Natural killer cell (primary cell): ENCODE measurements at regions not wholly inside any gene's neighbourhood (a gene's known extent, or its start where the extent isn't known, plus 50 kb on each side); places are given as distances from the start of the nearest gene placed in this dataset.

Experiments
- ATAC-seq, 3 donors: fragments of 150-1000 bp in 2 of 3; fragments of 200-7000 bp in 1 of 3; cut with Tn5 transposase; 1 replicate in 1 of 3; 2 replicates in 2 of 3; pipeline ENCODE4 v1.10.0; 2021; ENCODE audit warnings: mild to moderate bottlenecking in 2 of 3, moderate library complexity in 2 of 3
- DNase-seq, 2 donors: peaks; one replicate each; pipeline versions ENCODE4 v3.0.0 to v3.0.0-alpha.2; 2013 to 2021; ENCODE audit warnings: mixed read lengths in 1 of 2
- H3K27ac ChIP-seq: one replicate; pipeline ENCODE4 v1.5.1; 2013; ENCODE audit warnings: mild to moderate bottlenecking, low read length
- H3K27me3 ChIP-seq: one replicate; pipeline ENCODE4 v1.6.1; 2013; ENCODE audit warnings: low read length; ENCODE audit not compliant: control insufficient read depth, insufficient read depth
- H3K36me3 ChIP-seq: one replicate; pipeline ENCODE4 v1.6.1; 2013; ENCODE audit warnings: low read length; ENCODE audit not compliant: control insufficient read depth, insufficient read depth
- H3K4me1 ChIP-seq: one replicate; pipeline ENCODE4 v1.6.1; 2013; ENCODE audit warnings: low read length; ENCODE audit not compliant: control insufficient read depth, insufficient read depth
- H3K4me3 ChIP-seq: one replicate; pipeline ENCODE4 v1.5.1; 2013; ENCODE audit warnings: low read length
- H3K9me3 ChIP-seq: one replicate; pipeline ENCODE4 v1.6.1; 2013; ENCODE audit warnings: low read length; ENCODE audit not compliant: control insufficient read depth, insufficient read depth
- H3K27ac Mint-ChIP-seq, 2 donors: one replicate each; pipeline ENCODE4 v1.8.0; 2022; ENCODE audit warnings: mild to moderate bottlenecking in 2 of 2, mixed read lengths in 2 of 2, moderate library complexity in 1 of 2
- H3K27me3 Mint-ChIP-seq, 2 donors: one replicate each; pipeline ENCODE4 v1.8.0; 2022; ENCODE audit warnings: low read depth in 2 of 2, mixed read lengths in 2 of 2
- H3K36me3 Mint-ChIP-seq: one replicate; pipeline ENCODE4 v1.8.0; 2022; ENCODE audit warnings: mixed read lengths
- H3K4me1 Mint-ChIP-seq, 2 donors: one replicate each; pipeline ENCODE4 v1.8.0; 2022; ENCODE audit warnings: mixed read lengths in 2 of 2
- H3K4me3 Mint-ChIP-seq: one replicate; pipeline ENCODE4 v1.8.0; 2022; ENCODE audit warnings: mild to moderate bottlenecking, moderate library complexity, mixed read lengths
- H3K9me3 Mint-ChIP-seq, 2 donors: one replicate each; pipeline ENCODE4 v1.8.0; 2022; ENCODE audit warnings: mixed read lengths in 2 of 2
- CTCF ChIP-seq: fragments of 200-600 bp; IDR thresholded peaks from one replicate; pipeline ENCODE4 v1.8.0; 2022; ENCODE audit warnings: antibody characterized with exemption
- WGBS: methylation state at CpG from one replicate; pipeline ENCODE4 v1.1.7; 2013; ENCODE audit warnings: missing lambda C conversion rate; ENCODE audit not compliant: insufficient coverage; 5-methylcytosine and 5-hydroxymethylcytosine counted together
- intact Hi-C: fragments of 100-400 bp; cut with micrococcal nuclease; formaldehyde crosslinking; loops from one replicate; pipeline ENCODE4 v1.14.2; 2022

GRCh38 chr17:77793971-77794235 is 164.6 kb upstream of the TNRC6C start:
- 90% methylated on average over 5 of the region's 5 CpGs for WGBS
- H3K9me3 Mint-ChIP-seq = no peaks in the 10 kb centered on the region
- H3K4me1 ChIP-seq = peaks cover 15% of the 10 kb centered on the region
- H3K9me3 ChIP-seq = no peaks in the 10 kb centered on the region
- DNase-seq = no peak
- no peak for ATAC-seq
- H3K27ac ChIP-seq = no peak overlapping the region
- H3K4me3 Mint-ChIP-seq = no peak overlapping the region
- no peak overlapping the region for H3K27ac Mint-ChIP-seq
- H3K4me1 Mint-ChIP-seq = peaks cover 10 to 11% of the 10 kb centered on the region in 2 donors
- no peak overlapping the region for H3K4me3 ChIP-seq
- no peaks in the 10 kb centered on the region for H3K36me3 Mint-ChIP-seq
- TF ChIP-seq CTCF = no peak
- H3K27me3 Mint-ChIP-seq = peaks cover 0 to 10% of the 10 kb centered on the region in 2 donors
- H3K27me3 ChIP-seq = no peaks in the 10 kb centered on the region
- intact Hi-C loops = no loop called here
- H3K36me3 ChIP-seq = no peaks in the 10 kb centered on the region

DNA sequence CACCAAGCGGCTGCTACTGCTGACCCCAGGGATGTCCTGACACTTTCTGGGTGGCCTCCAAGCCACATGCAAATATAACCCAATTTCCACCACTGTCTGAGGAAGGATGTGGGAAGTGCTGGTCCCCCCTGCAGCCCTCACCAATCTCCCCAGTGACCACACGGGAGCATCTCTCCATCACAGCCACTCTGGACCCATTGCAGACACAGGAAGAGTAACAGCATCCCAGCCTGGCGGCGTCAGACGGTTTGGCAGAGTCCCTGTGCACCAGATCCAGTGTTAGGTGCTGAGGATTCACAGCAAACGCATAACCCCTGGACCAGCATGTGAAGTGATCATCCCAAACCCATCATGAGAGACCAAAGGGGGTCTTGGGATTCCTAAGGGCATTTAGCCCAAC is 163.7 kb upstream of the TNRC6C start:
- DNase-seq (no peak), ATAC-seq (no peak)
- H3K36me3 ChIP-seq = no peaks in the 10 kb centered on the region
- H3K4me1 Mint-ChIP-seq = peaks cover 10 to 11% of the 10 kb centered on the region in 2 donors
- H3K4me3 Mint-ChIP-seq = no peak overlapping the region
- peaks cover 0 to 7% of the 10 kb centered on the region in 2 donors for H3K27me3 Mint-ChIP-seq
- no peak overlapping the region for H3K4me3 ChIP-seq
- H3K27ac Mint-ChIP-seq = no peak overlapping the region
- no peaks in the 10 kb centered on the region for H3K27me3 ChIP-seq
- no peaks in the 10 kb centered on the region for H3K36me3 Mint-ChIP-seq
- no peak overlapping the region for H3K27ac ChIP-seq
- TF ChIP-seq CTCF = no peak
- 36% methylated on average over 6 of the region's 6 CpGs for WGBS
- intact Hi-C loops = no loop called here
- H3K4me1 ChIP-seq = peaks cover 15% of the 10 kb centered on the region
- no peaks in the 10 kb centered on the region for H3K9me3 Mint-ChIP-seq
- H3K9me3 ChIP-seq = no peaks in the 10 kb centered on the region

- no peaks in the 10 kb centered on the region for H3K9me3 Mint-ChIP-seq
- H3K4me3 Mint-ChIP-seq = no peak overlapping the region
- no peaks in the 10 kb centered on the region for H3K36me3 Mint-ChIP-seq
- Histone ChIP-seq H3K4me1 (peaks cover 15% of the 10 kb centered on the region), H3K27ac (no peak overlapping the region), H3K36me3 (no peaks in the 10 kb centered on the region), H3K9me3 (no peaks in the 10 kb centered on the region), H3K4me3 (no peak overlapping the region), H3K27me3 (no peaks in the 10 kb centered on the region)
- DNase-seq (no peak), ATAC-seq (no peak)
- TF ChIP-seq CTCF = no peak
- H3K4me1 Mint-ChIP-seq = peaks cover 10 to 11% of the 10 kb centered on the region in 2 donors
- 81% methylated on average over 4 of the region's 4 CpGs for WGBS
- no peak overlapping the region for H3K27ac Mint-ChIP-seq
- intact Hi-C loops = no loop called here
- H3K27me3 Mint-ChIP-seq = peaks cover 5 to 7% of the 10 kb centered on the region in 2 donors
Observed at GRCh38 chr17:77795685-77796084, 162.8 kb upstream of the TNRC6C start.

GRCh38 chr17:77796176-77796860 is 162.2 kb upstream of the TNRC6C start:
- 96% methylated on average over 9 of the region's 9 CpGs for WGBS
- no peak for TF ChIP-seq CTCF
- DNase-seq (no peak), ATAC-seq (no peak)
- H3K36me3 Mint-ChIP-seq = no peaks in the 10 kb centered on the region
- no peak overlapping the region for H3K4me3 ChIP-seq
- intact Hi-C loops = no loop called here
- no peaks in the 10 kb centered on the region for H3K9me3 Mint-ChIP-seq
- H3K36me3 ChIP-seq = no peaks in the 10 kb centered on the region
- no peak overlapping the region for H3K4me3 Mint-ChIP-seq
- H3K27ac Mint-ChIP-seq = no peak overlapping the region
- H3K4me1 ChIP-seq = peaks cover 15% of the 10 kb centered on the region
- peaks cover 10 to 11% of the 10 kb centered on the region in 2 donors for H3K4me1 Mint-ChIP-seq
- peaks cover 11 to 13% of the 10 kb centered on the region in 2 donors for H3K27me3 Mint-ChIP-seq
- H3K9me3 ChIP-seq = no peaks in the 10 kb centered on the region
- H3K27ac ChIP-seq = no peak overlapping the region
- no peaks in the 10 kb centered on the region for H3K27me3 ChIP-seq
